MM.1S (cell line): ENCODE measurements at regions not wholly inside any gene's neighbourhood (a gene's known extent, or its start where the extent isn't known, plus 50 kb on each side); places are given as distances from the start of the nearest gene placed in this dataset.

Source experiments
- CTCF ChIP-seq: fragments of 300-600 bp; sonication (generic); IDR thresholded peaks from 2 replicates; pipeline ENCODE4 v1.5.1; 2016; ENCODE audit warnings: antibody characterized with exemption, low read length, mixed read lengths
- EZH2 ChIP-seq: fragments of 300-600 bp; sonication (generic); optimal IDR thresholded peaks from 2 replicates; pipeline ENCODE3; 2017; ENCODE audit warnings: low read depth, mild to moderate bottlenecking, antibody characterized with exemption, low read length, mixed read lengths
- EZH2phosphoT487 ChIP-seq: fragments of 300-600 bp; sonication (generic); IDR thresholded peaks from 2 replicates; pipeline ENCODE4 v1.6.1; 2018; ENCODE audit warnings: antibody characterized with exemption, low read length

- TF ChIP-seq EZH2 (no peak), CTCF (no peak), EZH2phosphoT487 (no peak)
Observed at GRCh38 chr5:104612005-104612404, 1049.4 kb upstream of the NUDT12 start.
